Midbrain (tissue), 1 donor: ENCODE measurements at regions not wholly inside any gene's neighbourhood (a gene's known extent, or its start where the extent isn't known, plus 50 kb on each side); places are given as distances from the start of the nearest gene placed in this dataset.
"Not testable (repeated sequence)": the region's sequence is repeated elsewhere in the genome, so short reads cannot be mapped to it uniquely, and the experiment has no call there.

ENCODE experiments used
- DNase-seq: peaks from one replicate; lab custom pipeline; 2025; lab: John Stamatoyannopoulos, UW

DNA sequence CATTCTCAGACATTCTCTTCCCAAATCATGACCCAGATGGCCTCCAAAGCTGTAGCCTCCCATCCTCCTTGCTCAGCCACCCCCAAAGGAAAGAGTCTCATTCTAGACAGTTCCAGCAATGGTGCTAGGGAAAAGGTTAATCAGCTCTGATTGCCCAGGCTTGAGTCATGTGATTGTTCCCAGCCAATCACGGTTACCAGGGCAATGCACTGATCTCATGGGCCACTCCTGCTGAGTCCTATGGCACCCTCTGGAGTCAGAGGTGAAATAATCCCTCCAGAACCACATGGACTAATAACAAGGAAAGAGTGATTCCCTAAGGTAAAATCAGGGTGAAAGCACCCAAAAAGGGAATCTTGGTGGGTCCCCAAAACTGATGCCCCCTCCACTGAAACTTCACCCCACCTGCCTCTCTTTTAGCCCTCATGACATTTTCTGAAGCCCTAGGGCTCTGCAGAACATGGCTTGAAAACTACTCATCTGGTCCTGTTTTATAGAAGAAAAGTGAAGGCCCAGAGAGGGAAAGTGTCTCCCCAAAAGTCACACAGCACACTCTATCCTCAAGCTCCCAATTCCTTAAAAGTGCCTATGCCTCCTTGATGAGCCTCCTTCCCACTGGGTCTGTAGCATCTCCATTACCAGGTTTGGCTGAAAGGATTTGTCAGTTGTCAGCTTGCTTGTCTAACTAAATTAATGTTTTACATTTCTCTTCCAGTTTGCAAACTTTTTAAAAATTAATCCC is 203.7 kb downstream of the MN1 start:
- DNase-seq, result no peak

DNA sequence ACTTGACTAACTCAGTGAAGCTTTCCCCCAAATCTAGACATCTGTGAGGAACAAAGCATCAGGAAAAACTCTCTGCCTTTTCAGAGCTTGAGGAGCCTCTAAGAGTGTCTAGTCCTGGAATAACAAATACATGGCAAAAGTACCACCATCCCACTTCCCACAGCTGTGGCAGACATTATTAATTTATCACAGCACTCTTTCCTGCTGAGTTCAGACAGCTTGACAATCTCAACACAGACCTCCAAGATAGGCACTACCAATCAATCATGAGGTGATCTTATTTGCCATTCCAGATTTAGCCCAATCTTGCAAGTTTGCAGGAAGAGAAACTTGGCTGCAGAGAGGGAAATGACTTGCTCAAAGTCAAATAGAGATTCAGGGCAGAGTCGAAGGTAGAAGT is 202.8 kb downstream of the MN1 start:
- no peak for DNase-seq

DNA sequence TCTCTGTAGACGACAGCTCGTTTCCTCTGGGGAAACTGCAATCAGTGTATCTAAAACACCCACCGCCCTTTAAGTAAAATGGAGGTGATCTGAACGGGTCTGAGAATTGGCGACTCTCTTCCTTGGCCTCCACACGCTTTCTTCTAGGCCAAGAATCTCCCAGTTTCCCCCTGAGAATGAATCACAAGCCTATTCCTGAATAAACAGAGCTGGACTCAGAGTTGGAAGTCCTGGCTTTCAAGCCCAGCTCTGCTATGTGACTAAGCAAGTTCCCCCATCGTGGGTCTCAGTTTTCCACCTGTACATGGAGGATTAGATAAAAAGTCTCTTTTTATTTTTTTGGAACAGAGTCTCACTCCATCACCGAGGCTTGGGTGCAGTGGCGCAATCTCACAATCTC is 200.4 kb downstream of the MN1 start:
- no peak for DNase-seq

DNA sequence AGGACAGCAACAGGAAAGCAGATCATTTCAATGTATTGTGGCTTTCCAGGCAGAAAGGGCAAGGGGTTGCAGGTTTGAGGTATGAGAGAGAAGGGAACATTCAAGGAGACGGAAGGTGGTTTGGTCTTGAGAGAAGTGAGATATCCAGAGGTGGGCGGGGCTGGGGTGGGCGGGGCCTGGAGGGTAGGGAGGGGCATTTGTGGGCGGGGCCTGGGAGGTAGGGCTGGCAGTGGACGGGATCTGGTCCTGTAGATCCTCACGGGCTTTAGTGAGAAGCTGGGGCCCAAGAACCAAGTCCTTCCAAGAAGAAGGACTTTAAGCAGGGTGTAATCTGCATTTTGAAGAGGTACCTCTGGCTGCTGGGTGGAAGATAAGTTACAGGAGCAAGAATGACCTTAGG is 199.2 kb downstream of the MN1 start:
- no peak for DNase-seq

- DNase-seq, result no peak
Observed at GRCh38 chr22:27603111-27603799, 198.3 kb downstream of the MN1 start.

GRCh38 chr22:27603800-27604144 is 197.8 kb downstream of the MN1 start:
- DNase-seq, result no peak

- DNase-seq, result no peak
Observed at GRCh38 chr22:27605390-27605789, 196.2 kb downstream of the MN1 start.

DNA sequence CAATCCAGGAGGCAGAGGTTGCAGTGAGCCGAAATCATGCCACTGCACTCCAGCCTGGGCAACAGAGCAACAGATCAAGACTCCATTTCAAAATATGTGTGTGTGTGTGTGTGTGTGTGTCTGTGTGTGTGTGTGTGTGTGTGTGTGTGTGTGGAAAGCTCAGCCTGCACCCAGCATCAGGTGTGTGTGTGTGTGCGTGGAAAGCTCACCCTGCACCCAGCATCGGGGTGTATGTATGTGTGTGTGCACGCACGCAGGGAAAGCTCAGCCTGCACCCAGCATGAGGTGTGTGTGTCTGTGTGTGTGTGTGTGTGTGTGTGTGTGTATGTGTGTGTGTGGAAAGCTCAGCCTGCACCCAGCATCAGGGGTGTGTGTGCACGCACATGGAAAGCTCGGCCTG is 193.8 kb downstream of the MN1 start:
- DNase-seq, result not testable (repeated sequence)

- peak; percentile 2 for DNase-seq
Observed at GRCh38 chr22:27609451-27609888, 192.1 kb downstream of the MN1 start.

GRCh38 chr22:27610164-27610563 is 191.4 kb downstream of the MN1 start:
- not testable (repeated sequence) for DNase-seq

GRCh38 chr22:27610863-27611786 is 190.4 kb downstream of the MN1 start:
- DNase-seq, result no peak

- no peak for DNase-seq
Observed at GRCh38 chr22:27612115-27612514, 189.4 kb downstream of the MN1 start.

- no peak for DNase-seq
Observed at GRCh38 chr22:27613099-27614005, 188.2 kb downstream of the MN1 start.

DNA sequence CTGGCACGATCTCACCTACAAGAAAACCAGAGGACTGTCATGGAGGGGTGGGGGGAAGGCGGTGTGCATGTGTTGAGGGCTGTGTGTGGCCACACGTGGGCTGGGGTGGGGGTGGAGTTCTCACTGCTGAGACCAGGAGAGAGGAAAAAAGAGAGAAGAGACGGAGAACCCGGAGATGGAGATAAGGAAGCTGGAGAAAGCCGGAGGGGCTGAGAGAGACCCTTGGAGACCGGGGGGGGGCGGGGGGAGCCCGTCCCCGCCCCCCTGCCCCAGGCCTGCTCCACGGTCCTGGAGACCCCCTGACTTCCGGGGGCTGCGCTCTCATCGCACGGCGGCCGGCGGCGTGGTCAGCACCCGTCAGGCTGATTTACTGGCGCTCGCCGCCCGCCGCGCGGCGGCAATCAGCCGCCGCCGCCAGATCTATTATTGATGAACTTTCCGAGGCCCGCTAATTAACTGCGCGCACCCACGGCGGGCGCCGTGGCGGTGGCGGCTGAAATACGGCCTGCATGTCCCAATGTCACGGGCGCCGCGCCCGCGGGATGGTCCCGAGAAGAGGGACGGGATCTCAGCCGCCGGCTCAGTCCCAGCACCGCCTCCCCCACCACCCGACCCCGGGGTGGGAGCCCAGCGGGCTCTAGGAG is 187.4 kb downstream of the MN1 start:
- no peak for DNase-seq

DNA sequence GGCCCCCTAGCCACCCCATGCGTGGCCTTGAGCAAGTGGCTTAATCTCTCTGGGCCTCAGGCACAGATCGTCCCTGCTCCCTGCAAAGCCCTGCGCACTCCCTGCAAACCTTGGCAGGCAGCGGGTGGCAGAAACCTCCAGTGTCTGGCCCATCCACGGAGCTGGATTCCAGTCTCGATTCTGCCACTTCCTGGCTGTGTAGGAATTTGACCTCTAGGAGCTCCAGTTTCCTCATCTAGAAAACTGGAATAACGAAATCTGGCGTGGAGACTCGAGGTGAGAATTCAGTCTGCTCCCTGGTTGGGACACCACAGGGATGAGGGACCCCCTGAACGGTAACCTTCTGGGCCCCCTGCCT is 186.9 kb downstream of the MN1 start:
- DNase-seq, result no peak

DNA sequence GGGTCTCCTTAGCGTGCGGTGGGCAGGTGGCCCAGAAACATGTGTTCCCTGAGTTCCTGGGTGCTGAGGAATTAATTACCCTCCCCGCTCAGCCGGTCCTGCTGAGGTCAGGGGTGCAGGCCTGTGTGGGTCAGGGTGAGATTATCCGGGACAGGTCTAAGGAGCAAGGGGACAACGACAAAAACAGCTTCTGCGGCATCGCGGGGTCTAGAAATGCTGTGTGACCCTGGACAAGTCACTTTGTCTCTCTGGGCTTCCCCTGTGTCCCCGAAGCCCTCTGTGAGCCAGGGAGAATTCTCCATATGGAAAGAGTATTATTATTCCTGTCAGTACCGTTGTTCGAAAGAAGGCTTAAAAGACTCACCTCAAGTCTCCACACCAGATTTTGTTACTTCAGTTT is 186.1 kb downstream of the MN1 start:
- no peak for DNase-seq

GRCh38 chr22:27616033-27616432 is 185.5 kb downstream of the MN1 start:
- DNase-seq, result no peak

DNA sequence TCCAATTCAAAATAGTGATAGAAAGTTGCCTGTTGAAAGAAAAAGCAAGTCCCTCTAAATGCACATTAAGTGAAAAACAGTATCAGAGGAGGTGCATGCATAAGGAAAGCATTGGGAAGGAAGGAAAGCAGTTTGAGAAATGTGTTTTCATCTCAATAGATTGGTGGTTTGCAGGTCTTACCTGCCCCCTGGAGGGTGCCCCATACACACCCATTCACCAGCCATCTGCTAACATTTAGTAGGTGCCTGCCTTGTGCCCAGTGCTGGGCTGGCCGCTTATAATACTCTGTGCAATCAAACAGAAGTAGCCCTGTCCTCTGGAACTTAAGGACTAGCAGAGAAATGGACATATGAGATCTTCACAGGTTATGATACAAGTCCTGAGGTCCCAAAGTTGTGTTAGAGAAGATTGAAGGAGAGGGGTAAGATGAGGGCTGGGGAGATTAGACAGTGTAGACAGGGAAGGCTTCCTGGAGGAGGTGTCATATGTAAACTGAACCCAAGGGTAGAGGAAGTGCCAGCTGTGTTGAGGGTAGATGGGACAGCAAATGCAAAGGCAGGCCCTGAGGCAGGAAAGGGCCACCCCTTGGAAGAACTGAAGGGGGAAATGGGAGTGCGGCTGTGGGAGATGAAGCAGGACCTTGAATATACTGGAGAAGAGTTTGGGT is 184.2 kb downstream of the MN1 start:
- DNase-seq, result no peak

DNA sequence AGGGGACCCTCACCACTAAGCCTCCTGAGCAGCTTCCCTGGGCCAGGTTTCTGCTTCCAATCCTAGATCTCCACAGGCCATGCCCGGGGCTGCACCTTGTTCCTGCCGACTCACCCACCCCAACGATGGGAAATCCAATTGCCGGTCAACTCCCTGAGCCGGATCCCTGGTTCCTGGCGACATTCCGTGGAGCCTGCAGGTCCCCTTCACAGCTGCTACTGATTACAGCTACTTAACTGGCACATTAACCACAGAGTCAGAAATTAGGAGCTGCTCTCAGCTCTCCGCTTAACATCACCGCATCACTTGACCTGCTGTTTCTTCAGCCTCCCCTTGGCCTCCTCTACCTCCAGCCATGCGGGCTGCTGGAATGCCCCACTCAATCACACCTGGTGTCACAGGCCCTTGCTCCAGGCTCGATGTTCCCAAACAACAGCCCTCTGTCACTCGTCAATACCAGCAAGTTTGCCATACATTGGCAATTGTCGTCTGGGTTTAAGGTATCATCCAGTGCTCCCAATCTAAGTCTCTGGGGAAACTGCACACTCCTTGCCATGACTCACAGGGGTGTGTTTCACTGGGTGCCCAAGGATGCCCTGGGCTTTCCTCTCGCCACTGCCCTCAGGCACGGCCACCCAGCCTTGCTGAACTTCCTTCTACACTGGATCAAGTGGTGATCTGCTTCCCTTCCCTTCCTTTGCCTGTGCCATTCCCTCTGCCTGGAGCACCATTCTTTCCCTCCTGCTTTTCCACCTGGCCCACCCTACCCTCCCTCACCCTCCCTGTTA is 181.0 kb downstream of the MN1 start:
- DNase-seq, result no peak
